Left lung (tissue), 4 donors: ENCODE measurements at regions not wholly inside any gene's neighbourhood (a gene's known extent, or its start where the extent isn't known, plus 50 kb on each side); places are given as distances from the start of the nearest gene placed in this dataset.

Experiments used
- ATAC-seq: fragments of 200-7000 bp; cut with Tn5 transposase; one replicate; pipeline ENCODE4 v1.9.1; 2020; ENCODE audit warnings: moderate library complexity
- DNase-seq, 4 donors: peaks; one replicate each; pipeline ENCODE4 v3.0.0-alpha.2; 2013 to 2020
- H3K27ac ChIP-seq, 2 donors: fragments of 200-600 bp; sonication (generic) in 1 of 2; one replicate each; pipeline versions ENCODE4 v1.5.0 to v1.8.0; 2020 to 2021
- H3K27me3 ChIP-seq, 2 donors: fragments of 200-600 bp; sonication (generic) in 1 of 2; one replicate each; pipeline versions ENCODE4 v1.5.0 to v1.8.0; 2020 to 2021
- H3K36me3 ChIP-seq, 2 donors: fragments of 200-600 bp; sonication (generic) in 1 of 2; one replicate each; pipeline versions ENCODE4 v1.5.0 to v1.8.0; 2020 to 2021
- H3K4me1 ChIP-seq, 2 donors: fragments of 200-600 bp; one replicate each; pipeline ENCODE4 v1.8.0; 2021
- H3K4me3 ChIP-seq, 2 donors: fragments of 200-600 bp; sonication (generic) in 1 of 2; one replicate each; pipeline versions ENCODE4 v1.5.0 to v1.8.0; 2020 to 2021; ENCODE audit warnings: mild to moderate bottlenecking in 1 of 2
- H3K9me3 ChIP-seq, 2 donors: fragments of 200-600 bp; sonication (generic) in 1 of 2; one replicate each; pipeline versions ENCODE4 v1.5.0 to v1.8.0; 2020 to 2021
- intact Hi-C, 2 donors: fragments of 100-400 bp; cut with DNase I; formaldehyde crosslinking; loops; one replicate each; pipeline versions ENCODE4 v1.11.2 to v1.14.2; 2022
- TF ChIP-seq, protein P1 (sequence below), 2 donors: fragments of 200-600 bp; sonication (generic) in 1 of 2; IDR thresholded peaks; one replicate each; pipeline versions ENCODE4 v1.5.0 to v1.8.0; 2021; ENCODE audit warnings: antibody characterized with exemption in 2 of 2
- donor health status: DM: no; HTN: yes; CAD: no.
- donor health status: DM: no; HTN: no; CAD: no.

- Histone ChIP-seq H3K27ac (no peak overlapping the region), H3K4me3 (no peak overlapping the region), H3K36me3 (no peaks in the 10 kb centered on the region), H3K27me3 (no peaks in the 10 kb centered on the region), H3K4me1 (no peaks in the 10 kb centered on the region), H3K9me3 (peaks cover 0 to 4% of the 10 kb centered on the region in 2 donors)
- no peak for DNase-seq
- TF ChIP-seq, protein P1, sequence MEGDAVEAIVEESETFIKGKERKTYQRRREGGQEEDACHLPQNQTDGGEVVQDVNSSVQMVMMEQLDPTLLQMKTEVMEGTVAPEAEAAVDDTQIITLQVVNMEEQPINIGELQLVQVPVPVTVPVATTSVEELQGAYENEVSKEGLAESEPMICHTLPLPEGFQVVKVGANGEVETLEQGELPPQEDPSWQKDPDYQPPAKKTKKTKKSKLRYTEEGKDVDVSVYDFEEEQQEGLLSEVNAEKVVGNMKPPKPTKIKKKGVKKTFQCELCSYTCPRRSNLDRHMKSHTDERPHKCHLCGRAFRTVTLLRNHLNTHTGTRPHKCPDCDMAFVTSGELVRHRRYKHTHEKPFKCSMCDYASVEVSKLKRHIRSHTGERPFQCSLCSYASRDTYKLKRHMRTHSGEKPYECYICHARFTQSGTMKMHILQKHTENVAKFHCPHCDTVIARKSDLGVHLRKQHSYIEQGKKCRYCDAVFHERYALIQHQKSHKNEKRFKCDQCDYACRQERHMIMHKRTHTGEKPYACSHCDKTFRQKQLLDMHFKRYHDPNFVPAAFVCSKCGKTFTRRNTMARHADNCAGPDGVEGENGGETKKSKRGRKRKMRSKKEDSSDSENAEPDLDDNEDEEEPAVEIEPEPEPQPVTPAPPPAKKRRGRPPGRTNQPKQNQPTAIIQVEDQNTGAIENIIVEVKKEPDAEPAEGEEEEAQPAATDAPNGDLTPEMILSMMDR (IDR thresholded peaks at IDR 0.05) = no peak
- no peak for ATAC-seq
- intact Hi-C loops = no loop called here
Observed at GRCh38 chr2:34261701-34262100, 662.6 kb upstream of the FAM98A start.

DNA sequence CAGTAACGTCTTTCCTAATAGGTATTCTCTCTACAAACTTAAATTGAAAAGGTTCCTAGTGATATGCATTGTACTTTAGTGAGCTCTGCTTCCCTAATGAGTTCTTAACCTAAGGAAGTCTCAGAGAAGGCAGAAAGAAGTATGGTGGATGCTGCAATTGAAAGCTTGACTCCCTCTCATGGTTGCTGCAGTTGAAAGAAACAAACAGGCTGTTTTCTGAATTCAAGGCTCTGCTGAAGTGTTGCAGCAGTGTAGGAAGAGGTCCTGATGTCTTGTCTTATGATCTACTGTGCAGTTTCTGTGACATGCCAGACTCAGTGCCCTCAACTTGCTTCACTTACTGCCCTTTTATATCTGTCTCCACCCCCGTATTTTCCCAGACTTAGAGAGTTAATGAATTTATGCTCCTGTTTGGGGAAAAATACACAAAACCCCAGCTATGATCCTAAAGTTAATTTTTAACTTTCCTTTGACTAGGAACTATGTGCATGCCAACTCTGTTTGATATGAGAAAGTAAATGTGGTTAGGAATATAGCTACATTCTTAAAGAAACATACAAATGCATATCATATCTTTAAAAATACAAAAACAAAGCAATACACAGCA lies 655.3 kb upstream of the FAM98A start:
- H3K9me3 ChIP-seq = no peaks in the 10 kb centered on the region
- no peak for DNase-seq
- no peak overlapping the region for H3K4me3 ChIP-seq
- TF ChIP-seq, protein P1 (IDR thresholded peaks at IDR 0.05) = no peak
- H3K4me1 ChIP-seq = no peaks in the 10 kb centered on the region
- no peaks in the 10 kb centered on the region for H3K27me3 ChIP-seq
- intact Hi-C loops = no loop called here
- ATAC-seq = no peak
- no peak overlapping the region for H3K27ac ChIP-seq
- H3K36me3 ChIP-seq = no peaks in the 10 kb centered on the region

DNA sequence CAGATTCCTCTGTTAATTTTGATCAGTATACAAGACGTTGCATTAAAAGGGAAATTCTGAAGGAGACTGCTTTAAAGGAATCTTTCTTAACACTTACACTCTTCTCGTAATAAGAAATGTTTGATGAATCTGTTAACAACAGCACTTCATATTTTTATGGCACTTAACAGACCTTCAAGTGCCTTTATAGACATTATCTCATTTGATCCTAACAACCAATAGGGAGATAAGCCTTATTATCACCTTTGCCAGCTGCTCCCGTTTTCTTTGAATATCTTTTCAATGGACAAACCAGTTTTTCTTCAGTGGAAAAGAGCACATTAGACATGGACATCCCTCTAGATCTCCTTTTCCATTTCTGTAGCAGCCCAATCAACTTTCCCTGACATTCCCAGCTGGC lies 653.0 kb upstream of the FAM98A start:
- H3K27me3 ChIP-seq = no peaks in the 10 kb centered on the region
- DNase-seq (no peak), ATAC-seq (peak; percentile 40)
- H3K27ac ChIP-seq = no peak overlapping the region
- no peaks in the 10 kb centered on the region for H3K4me1 ChIP-seq
- intact Hi-C loops = no loop called here
- no peaks in the 10 kb centered on the region for H3K36me3 ChIP-seq
- H3K9me3 ChIP-seq = no peaks in the 10 kb centered on the region
- H3K4me3 ChIP-seq = no peak overlapping the region
- TF ChIP-seq, protein P1 (IDR thresholded peaks at IDR 0.05) = no peak

DNA sequence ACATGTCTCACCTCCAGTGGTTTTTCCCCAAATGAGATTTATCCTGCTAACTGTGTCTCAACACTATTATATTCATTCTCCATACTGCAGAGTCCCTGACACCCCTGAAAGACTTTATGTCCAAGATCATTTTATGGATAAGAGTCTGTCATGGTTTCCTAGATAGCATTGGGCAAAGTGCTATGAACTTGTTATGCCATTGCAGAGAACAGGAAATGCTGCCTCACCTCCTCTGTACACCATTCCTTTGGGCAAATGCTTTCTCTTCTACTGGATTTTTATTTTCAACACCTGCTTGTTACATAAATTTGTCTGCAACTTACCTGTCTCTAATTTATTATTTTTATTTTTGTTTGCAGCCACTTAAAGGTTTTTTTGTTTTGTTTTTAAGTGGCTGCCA lies 652.5 kb upstream of the FAM98A start:
- H3K27me3 ChIP-seq = no peaks in the 10 kb centered on the region
- H3K27ac ChIP-seq = no peak overlapping the region
- H3K4me3 ChIP-seq = no peak overlapping the region
- no peaks in the 10 kb centered on the region for H3K9me3 ChIP-seq
- no peak for ATAC-seq
- no peak for DNase-seq
- intact Hi-C loops = no loop called here
- TF ChIP-seq, protein P1 (IDR thresholded peaks at IDR 0.05) = no peak
- no peaks in the 10 kb centered on the region for H3K36me3 ChIP-seq
- no peaks in the 10 kb centered on the region for H3K4me1 ChIP-seq

DNA sequence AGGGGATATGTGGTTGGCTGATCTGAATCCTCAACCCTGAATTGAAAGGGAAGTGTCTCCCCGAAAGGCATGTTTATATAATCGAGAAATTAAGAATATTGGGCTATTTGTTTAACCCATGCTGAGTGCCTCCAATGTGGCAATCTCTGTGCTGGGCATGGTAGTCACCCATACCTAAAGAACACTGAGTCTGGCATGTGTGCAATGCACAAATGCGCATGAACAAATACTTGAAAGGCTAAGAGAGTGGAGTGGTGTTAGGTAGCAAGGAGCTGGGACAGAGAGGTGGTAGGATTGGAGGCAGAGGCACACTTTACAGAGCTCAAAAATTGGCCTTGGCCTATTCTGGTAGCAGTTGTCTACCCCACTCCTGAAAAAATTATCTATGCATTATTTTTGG lies 645.1 kb upstream of the FAM98A start:
- no peak for DNase-seq
- H3K27me3 ChIP-seq = no peaks in the 10 kb centered on the region
- TF ChIP-seq, protein P1 (IDR thresholded peaks at IDR 0.05) = no peak
- H3K9me3 ChIP-seq = no peaks in the 10 kb centered on the region
- ATAC-seq = peak; percentile 80
- H3K4me1 ChIP-seq = peaks cover 0 to 3% of the 10 kb centered on the region in 2 donors
- no peak overlapping the region for H3K4me3 ChIP-seq
- no peak overlapping the region for H3K27ac ChIP-seq
- no peaks in the 10 kb centered on the region for H3K36me3 ChIP-seq
- intact Hi-C loops = no loop called here
